Breast epithelium (tissue), 3 donors: ENCODE measurements at regions not wholly inside any gene's neighbourhood (a gene's known extent, or its start where the extent isn't known, plus 50 kb on each side); places are given as distances from the start of the nearest gene placed in this dataset.
A peak's percentile ranks its signal among the peaks of the same experiment; 100 is the strongest.

ENCODE experiments used
- POLR2A ChIP-seq: fragments of 450-650 bp; IDR thresholded peaks from one replicate; pipeline ENCODE4 v1.6.1; 2016; ENCODE audit warnings: antibody characterized with exemption, mild to moderate bottlenecking, moderate library complexity
- POLR2AphosphoS5 ChIP-seq, 3 donors: sonication (generic); formaldehyde crosslinking; IDR thresholded peaks; one replicate each; pipeline ENCODE4 v1.6.1; 2017; ENCODE audit warnings: antibody characterized with exemption in 3 of 3
- TF ChIP-seq, protein P1 (sequence below), 3 donors: fragments of 450-650 bp; IDR thresholded peaks; one replicate each; pipeline ENCODE4 v1.5.1; 2016 to 2017; ENCODE audit warnings: antibody characterized with exemption in 3 of 3, mild to moderate bottlenecking in 3 of 3, moderate library complexity in 3 of 3

GRCh38 chr5:54867310-54867944 is 118.0 kb downstream of the ESM1 start:
- TF ChIP-seq, protein P1, sequence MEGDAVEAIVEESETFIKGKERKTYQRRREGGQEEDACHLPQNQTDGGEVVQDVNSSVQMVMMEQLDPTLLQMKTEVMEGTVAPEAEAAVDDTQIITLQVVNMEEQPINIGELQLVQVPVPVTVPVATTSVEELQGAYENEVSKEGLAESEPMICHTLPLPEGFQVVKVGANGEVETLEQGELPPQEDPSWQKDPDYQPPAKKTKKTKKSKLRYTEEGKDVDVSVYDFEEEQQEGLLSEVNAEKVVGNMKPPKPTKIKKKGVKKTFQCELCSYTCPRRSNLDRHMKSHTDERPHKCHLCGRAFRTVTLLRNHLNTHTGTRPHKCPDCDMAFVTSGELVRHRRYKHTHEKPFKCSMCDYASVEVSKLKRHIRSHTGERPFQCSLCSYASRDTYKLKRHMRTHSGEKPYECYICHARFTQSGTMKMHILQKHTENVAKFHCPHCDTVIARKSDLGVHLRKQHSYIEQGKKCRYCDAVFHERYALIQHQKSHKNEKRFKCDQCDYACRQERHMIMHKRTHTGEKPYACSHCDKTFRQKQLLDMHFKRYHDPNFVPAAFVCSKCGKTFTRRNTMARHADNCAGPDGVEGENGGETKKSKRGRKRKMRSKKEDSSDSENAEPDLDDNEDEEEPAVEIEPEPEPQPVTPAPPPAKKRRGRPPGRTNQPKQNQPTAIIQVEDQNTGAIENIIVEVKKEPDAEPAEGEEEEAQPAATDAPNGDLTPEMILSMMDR (IDR thresholded peaks at IDR 0.05), result peak; percentile 74 to 79 (median 74)
- TF ChIP-seq POLR2AphosphoS5 (IDR thresholded peaks at IDR 0.05), result no peak
- no peak for TF ChIP-seq POLR2A
